HEK293 (cell line): ENCODE measurements at regions not wholly inside any gene's neighbourhood (a gene's known extent, or its start where the extent isn't known, plus 50 kb on each side); places are given as distances from the start of the nearest gene placed in this dataset.
A peak's percentile ranks its signal among the peaks of the same experiment; 100 is the strongest.

Experiments used
- CTCF ChIA-PET: fragments of 350-600 bp; formaldehyde crosslinking; extraction: SDS; loops from one replicate; lab custom pipeline; 2021; ENCODE audit warnings: antibody characterized with exemption; lab: Yijun Ruan, JAX
- POLR2A ChIA-PET: fragments of 300-600 bp; formaldehyde crosslinking; extraction: SDS; loops from one replicate; lab custom pipeline; 2020; ENCODE audit warnings: antibody characterized with exemption, inconsistent platforms; lab: Yijun Ruan, JAX
- H3K27ac ChIP-seq: fragments of 200-500 bp; sonication (Bioruptor generic); 2 replicates; pipeline ENCODE4 v1.5.1; 2014; ENCODE audit warnings: low read depth, low read length, control low read depth, inconsistent platforms; ENCODE audit errors: extremely low read depth
- H3K36me3 ChIP-seq, 2 experiments: fragments of 200-500 bp in 1 of 2; sonication (Bioruptor generic) in 1 of 2; 1 replicate in 1 of 2; 2 replicates in 1 of 2; pipeline ENCODE4 v1.5.1; 2014 to 2017; ENCODE audit warnings: inconsistent platforms in 2 of 2, low read length in 2 of 2; ENCODE audit not compliant: control insufficient read depth in 2 of 2, insufficient read depth in 1 of 2
- H3K4me1 ChIP-seq: fragments of 200-500 bp; sonication (Bioruptor generic); 2 replicates; pipeline ENCODE4 v1.5.1; 2014; ENCODE audit warnings: mild to moderate bottlenecking, low read length, inconsistent platforms; ENCODE audit not compliant: control insufficient read depth, insufficient read depth
- H3K4me3 ChIP-seq: 2 replicates; pipeline ENCODE4 v1.5.1; 2011; ENCODE audit warnings: low read depth, mild to moderate bottlenecking, control low read depth, low read length, moderate library complexity
- H3K9me3 ChIP-seq: fragments of 200-500 bp; sonication (Bioruptor generic); 2 replicates; pipeline ENCODE4 v1.5.1; 2014; ENCODE audit warnings: low read depth, low read length, inconsistent platforms; ENCODE audit not compliant: control insufficient read depth, insufficient read depth
- BCL11A ChIP-seq: fragments of 450-650 bp; formaldehyde crosslinking; IDR thresholded peaks from 2 replicates; pipeline ENCODE4 v1.5.1; 2016; ENCODE audit warnings: low read depth, missing biosample characterization, missing genetic modification characterization
- GFI1B ChIP-seq: fragments of 450-650 bp; formaldehyde crosslinking; IDR thresholded peaks from 2 replicates; pipeline ENCODE4 v1.5.1; 2016; ENCODE audit warnings: missing biosample characterization, missing genetic modification characterization
- GLI2 ChIP-seq: fragments of 450-650 bp; formaldehyde crosslinking; IDR thresholded peaks from 2 replicates; pipeline ENCODE4; 2017; ENCODE audit warnings: missing biosample characterization, missing genetic modification characterization, low read depth, borderline replicate concordance
- GLIS1 ChIP-seq: fragments of 450-650 bp; formaldehyde crosslinking; IDR thresholded peaks from 2 replicates; pipeline ENCODE4 v1.5.1; 2016; ENCODE audit warnings: missing biosample characterization, missing genetic modification characterization
- KLF1 ChIP-seq: fragments of 450-650 bp; formaldehyde crosslinking; IDR thresholded peaks from 2 replicates; pipeline ENCODE4 v1.5.1; 2016; ENCODE audit warnings: missing biosample characterization, missing genetic modification characterization
- KLF10 ChIP-seq: fragments of 450-650 bp; IDR thresholded peaks from 2 replicates; pipeline ENCODE4 v1.5.1; 2018; ENCODE audit warnings: missing biosample characterization, mild to moderate bottlenecking, missing genetic modification characterization
- KLF8 ChIP-seq: fragments of 450-650 bp; formaldehyde crosslinking; IDR thresholded peaks from 2 replicates; pipeline ENCODE4 v1.5.1; 2016; ENCODE audit warnings: missing biosample characterization, missing genetic modification characterization
- KLF9 ChIP-seq: fragments of 450-650 bp; formaldehyde crosslinking; IDR thresholded peaks from 2 replicates; pipeline ENCODE4 v1.5.1; 2016; ENCODE audit warnings: missing biosample characterization, missing genetic modification characterization, low read depth
- MEIS1 ChIP-seq: sonication (generic); formaldehyde crosslinking; IDR thresholded peaks from 2 replicates; pipeline ENCODE4 v1.8.1; 2022; ENCODE audit warnings: missing genetic modification reagents, mild to moderate bottlenecking, borderline replicate concordance
- OSR2 ChIP-seq: fragments of 450-650 bp; formaldehyde crosslinking; IDR thresholded peaks from 2 replicates; pipeline ENCODE4 v1.5.1; 2016; ENCODE audit warnings: missing biosample characterization, missing genetic modification characterization
- PRDM1 ChIP-seq: fragments of 450-650 bp; formaldehyde crosslinking; IDR thresholded peaks from 2 replicates; pipeline ENCODE4; 2016; ENCODE audit warnings: missing biosample characterization, missing genetic modification characterization
- YY1 ChIP-seq: fragments of 450-650 bp; formaldehyde crosslinking; IDR thresholded peaks from 2 replicates; pipeline ENCODE4 v1.5.1; 2018; ENCODE audit warnings: missing biosample characterization, missing genetic modification characterization
- ZBTB21 ChIP-seq: fragments of 450-650 bp; formaldehyde crosslinking; IDR thresholded peaks from 2 replicates; pipeline ENCODE4 v1.5.1; 2017; ENCODE audit warnings: missing biosample characterization, missing genetic modification characterization
- ZBTB48 ChIP-seq: fragments of 450-650 bp; formaldehyde crosslinking; IDR thresholded peaks from 2 replicates; pipeline ENCODE4 v1.5.1; 2016; ENCODE audit warnings: missing biosample characterization, missing genetic modification characterization
- ZNF155 ChIP-seq: fragments of 450-650 bp; formaldehyde crosslinking; IDR thresholded peaks from 2 replicates; pipeline ENCODE4 v1.5.1; 2016; ENCODE audit warnings: missing biosample characterization, missing genetic modification characterization
- ZNF174 ChIP-seq: fragments of 450-650 bp; formaldehyde crosslinking; IDR thresholded peaks from 2 replicates; pipeline ENCODE4 v1.5.0; 2017; ENCODE audit warnings: missing biosample characterization, mild to moderate bottlenecking, missing genetic modification characterization
- ZNF202 ChIP-seq: fragments of 450-650 bp; formaldehyde crosslinking; IDR thresholded peaks from 2 replicates; pipeline ENCODE4 v1.5.1; 2016; ENCODE audit warnings: missing biosample characterization, missing genetic modification characterization, borderline replicate concordance
- ZNF324 ChIP-seq: fragments of 450-650 bp; formaldehyde crosslinking; IDR thresholded peaks from 2 replicates; pipeline ENCODE4 v1.5.1; 2016; ENCODE audit warnings: missing biosample characterization, missing genetic modification characterization
- ZNF404 ChIP-seq: fragments of 450-650 bp; formaldehyde crosslinking; IDR thresholded peaks from 2 replicates; pipeline ENCODE4 v1.5.1; 2017; ENCODE audit warnings: missing biosample characterization, missing genetic modification characterization
- ZNF596 ChIP-seq: fragments of 450-650 bp; IDR thresholded peaks from 2 replicates; pipeline ENCODE4 v1.5.0; 2018; ENCODE audit warnings: missing biosample characterization, mild to moderate bottlenecking, missing genetic modification characterization, moderate library complexity
- ZNF629 ChIP-seq: fragments of 450-650 bp; formaldehyde crosslinking; IDR thresholded peaks from 2 replicates; pipeline ENCODE4 v1.5.1; 2017; ENCODE audit warnings: missing biosample characterization, missing genetic modification characterization
- ZNF777 ChIP-seq: fragments of 450-650 bp; formaldehyde crosslinking; IDR thresholded peaks from 2 replicates; pipeline ENCODE4 v1.5.1; 2017; ENCODE audit warnings: missing biosample characterization, missing genetic modification characterization, borderline replicate concordance
- ZNF843 ChIP-seq: fragments of 450-650 bp; formaldehyde crosslinking; IDR thresholded peaks from 2 replicates; pipeline ENCODE4 v1.5.1; 2016; ENCODE audit warnings: missing biosample characterization, missing genetic modification characterization
- TF ChIP-seq, protein P1 (sequence below): fragments of 450-650 bp; formaldehyde crosslinking; IDR thresholded peaks from 2 replicates; pipeline ENCODE4 v1.5.1; 2017; ENCODE audit warnings: missing biosample characterization, missing genetic modification characterization
- TF ChIP-seq, protein P2 (sequence below): fragments of 450-650 bp; formaldehyde crosslinking; IDR thresholded peaks from 2 replicates; pipeline ENCODE4 v1.5.1; 2017; ENCODE audit warnings: missing biosample characterization, missing genetic modification characterization
- TF ChIP-seq, protein P3 (sequence below): fragments of 450-650 bp; formaldehyde crosslinking; IDR thresholded peaks from 2 replicates; pipeline ENCODE4 v1.5.1; 2016; ENCODE audit warnings: missing biosample characterization, missing genetic modification characterization
- TF ChIP-seq, protein P4 (sequence below): fragments of 450-650 bp; formaldehyde crosslinking; IDR thresholded peaks from 2 replicates; pipeline ENCODE4 v1.5.1; 2016; ENCODE audit warnings: missing biosample characterization, missing genetic modification characterization
- TF ChIP-seq, protein P5 (sequence below): fragments of 450-650 bp; formaldehyde crosslinking; IDR thresholded peaks from 2 replicates; pipeline ENCODE4 v1.5.1; 2016; ENCODE audit warnings: missing biosample characterization, missing genetic modification characterization

DNA sequence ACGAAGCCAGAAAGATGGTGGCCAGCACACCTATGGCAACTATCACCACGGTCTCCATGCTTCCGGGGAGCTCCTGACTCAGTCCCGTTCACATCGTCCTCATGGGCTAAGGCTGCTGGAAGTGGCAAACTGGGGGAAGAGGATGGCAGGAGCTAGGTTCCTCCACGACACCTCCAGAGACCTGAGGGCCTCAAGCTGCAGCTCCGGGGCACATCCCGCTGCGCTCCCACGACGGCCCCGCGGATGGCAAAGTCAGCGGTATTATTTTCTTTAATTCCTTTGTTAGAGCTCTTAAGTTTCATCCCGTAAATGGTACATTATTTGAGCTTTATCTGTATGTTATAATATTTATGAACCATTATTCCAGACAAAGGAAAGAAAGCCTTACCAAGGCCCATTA is 190.5 kb downstream of the DACT1 start (continued):
- TF ChIP-seq, protein P1, sequence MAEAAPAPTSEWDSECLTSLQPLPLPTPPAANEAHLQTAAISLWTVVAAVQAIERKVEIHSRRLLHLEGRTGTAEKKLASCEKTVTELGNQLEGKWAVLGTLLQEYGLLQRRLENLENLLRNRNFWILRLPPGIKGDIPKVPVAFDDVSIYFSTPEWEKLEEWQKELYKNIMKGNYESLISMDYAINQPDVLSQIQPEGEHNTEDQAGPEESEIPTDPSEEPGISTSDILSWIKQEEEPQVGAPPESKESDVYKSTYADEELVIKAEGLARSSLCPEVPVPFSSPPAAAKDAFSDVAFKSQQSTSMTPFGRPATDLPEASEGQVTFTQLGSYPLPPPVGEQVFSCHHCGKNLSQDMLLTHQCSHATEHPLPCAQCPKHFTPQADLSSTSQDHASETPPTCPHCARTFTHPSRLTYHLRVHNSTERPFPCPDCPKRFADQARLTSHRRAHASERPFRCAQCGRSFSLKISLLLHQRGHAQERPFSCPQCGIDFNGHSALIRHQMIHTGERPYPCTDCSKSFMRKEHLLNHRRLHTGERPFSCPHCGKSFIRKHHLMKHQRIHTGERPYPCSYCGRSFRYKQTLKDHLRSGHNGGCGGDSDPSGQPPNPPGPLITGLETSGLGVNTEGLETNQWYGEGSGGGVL (tag by site-specific recombination), result no peak
- TF ChIP-seq MEIS1 (CRISPR knock-in tag), result no peak
- TF ChIP-seq, all 188 proteins: peak for 0

DNA sequence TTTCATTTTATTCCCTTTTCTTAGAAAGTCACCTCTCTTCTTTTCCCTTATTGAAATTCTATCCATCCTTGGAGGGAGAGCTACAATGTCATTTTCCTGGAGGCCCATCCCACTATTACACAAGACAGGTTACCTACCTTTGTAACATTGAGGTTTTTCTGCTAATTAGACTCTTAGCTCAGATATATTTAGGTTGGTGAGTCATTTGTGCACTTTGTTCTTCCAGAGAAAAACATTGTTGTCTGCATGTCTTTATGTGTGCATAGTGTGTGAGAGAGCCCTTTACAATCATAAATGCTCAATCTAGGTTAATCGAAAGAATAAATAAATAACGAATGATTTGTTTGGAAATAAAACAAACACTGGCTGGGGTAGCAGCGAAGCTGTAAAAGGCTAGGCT is 191.8 kb downstream of the DACT1 start:
- CTCF ChIA-PET, result interaction anchor here (0.7 to 2.2 kb wide), 5 partner anchors 14 to 1341 kb away, joined by 3 to 10 read pairs (median 3); no protein-coding TSS in a partner anchor
- peak overlapping the region; percentile 71 for H3K27ac ChIP-seq
- no peak overlapping the region for H3K4me3 ChIP-seq
- H3K9me3 ChIP-seq, result no peaks in the 10 kb centered on the region
- POLR2A ChIA-PET, result interaction anchor here (1.2 to 1.6 kb wide), 2 partner anchors 24 to 56 kb away, joined by 7 to 9 read pairs; no protein-coding TSS in a partner anchor
- no peaks in the 10 kb centered on the region for H3K36me3 ChIP-seq
- peaks cover 17% of the 10 kb centered on the region for H3K4me1 ChIP-seq
- TF ChIP-seq GFI1B (tag by site-specific recombination) (peak; percentile 95), ZNF174 (tag by site-specific recombination) (no peak), KLF1 (tag by site-specific recombination) (no peak), ZBTB21 (tag by site-specific recombination) (no peak), GLI2 (tag by site-specific recombination) (0 out of 2 replicates have a peak, but pooled peaks have one; percentile 55), ZNF629 (tag by site-specific recombination) (peak; percentile 53; the same call in 1 of the 2 replicates), PRDM1 (tag by site-specific recombination) (peak; percentile 80), KLF8 (peak; percentile 69), ZNF155 (tag by site-specific recombination) (no peak), BCL11A (tag by site-specific recombination) (peak; percentile 68; the same call in 1 of the 2 replicates), ZNF202 (no peak), KLF9 (peak; percentile 31; the same call in 1 of the 2 replicates), KLF10 (peak; percentile 26; the same call in 1 of the 2 replicates), OSR2 (tag by site-specific recombination) (peak; percentile 75), ZNF404 (no peak), ZNF596 (tag by site-specific recombination) (0 out of 2 replicates have a peak, but pooled peaks have one; percentile 20), GLIS1 (peak; percentile 58), ZNF324 (tag by site-specific recombination) (peak; percentile 29; the same call in 1 of the 2 replicates), ZBTB48 (tag by site-specific recombination) (no peak), ZNF777 (tag by site-specific recombination) (no peak), ZNF843 (tag by site-specific recombination) (peak; percentile 91), YY1 (no peak)
- TF ChIP-seq, protein P2, sequence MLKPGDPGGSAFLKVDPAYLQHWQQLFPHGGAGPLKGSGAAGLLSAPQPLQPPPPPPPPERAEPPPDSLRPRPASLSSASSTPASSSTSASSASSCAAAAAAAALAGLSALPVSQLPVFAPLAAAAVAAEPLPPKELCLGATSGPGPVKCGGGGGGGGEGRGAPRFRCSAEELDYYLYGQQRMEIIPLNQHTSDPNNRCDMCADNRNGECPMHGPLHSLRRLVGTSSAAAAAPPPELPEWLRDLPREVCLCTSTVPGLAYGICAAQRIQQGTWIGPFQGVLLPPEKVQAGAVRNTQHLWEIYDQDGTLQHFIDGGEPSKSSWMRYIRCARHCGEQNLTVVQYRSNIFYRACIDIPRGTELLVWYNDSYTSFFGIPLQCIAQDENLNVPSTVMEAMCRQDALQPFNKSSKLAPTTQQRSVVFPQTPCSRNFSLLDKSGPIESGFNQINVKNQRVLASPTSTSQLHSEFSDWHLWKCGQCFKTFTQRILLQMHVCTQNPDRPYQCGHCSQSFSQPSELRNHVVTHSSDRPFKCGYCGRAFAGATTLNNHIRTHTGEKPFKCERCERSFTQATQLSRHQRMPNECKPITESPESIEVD (tag by site-specific recombination), result peak; percentile 97
- TF ChIP-seq, protein P3, sequence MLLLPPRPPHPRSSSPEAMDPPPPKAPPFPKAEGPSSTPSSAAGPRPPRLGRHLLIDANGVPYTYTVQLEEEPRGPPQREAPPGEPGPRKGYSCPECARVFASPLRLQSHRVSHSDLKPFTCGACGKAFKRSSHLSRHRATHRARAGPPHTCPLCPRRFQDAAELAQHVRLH, result peak; percentile 35; the same call in 1 of the 2 replicates
- TF ChIP-seq, protein P1 (tag by site-specific recombination), result peak; percentile 17; the same call in 1 of the 2 replicates
- TF ChIP-seq, protein P4, sequence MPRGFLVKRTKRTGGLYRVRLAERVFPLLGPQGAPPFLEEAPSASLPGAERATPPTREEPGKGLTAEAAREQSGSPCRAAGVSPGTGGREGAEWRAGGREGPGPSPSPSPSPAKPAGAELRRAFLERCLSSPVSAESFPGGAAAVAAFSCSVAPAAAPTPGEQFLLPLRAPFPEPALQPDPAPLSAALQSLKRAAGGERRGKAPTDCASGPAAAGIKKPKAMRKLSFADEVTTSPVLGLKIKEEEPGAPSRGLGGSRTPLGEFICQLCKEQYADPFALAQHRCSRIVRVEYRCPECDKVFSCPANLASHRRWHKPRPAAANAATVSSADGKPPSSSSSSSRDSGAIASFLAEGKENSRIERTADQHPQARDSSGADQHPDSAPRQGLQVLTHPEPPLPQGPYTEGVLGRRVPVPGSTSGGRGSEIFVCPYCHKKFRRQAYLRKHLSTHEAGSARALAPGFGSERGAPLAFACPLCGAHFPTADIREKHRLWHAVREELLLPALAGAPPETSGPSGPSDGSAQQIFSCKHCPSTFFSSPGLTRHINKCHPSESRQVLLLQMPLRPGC (tag by site-specific recombination), result peak; percentile 63; the same call in 1 of the 2 replicates
- TF ChIP-seq, protein P5, sequence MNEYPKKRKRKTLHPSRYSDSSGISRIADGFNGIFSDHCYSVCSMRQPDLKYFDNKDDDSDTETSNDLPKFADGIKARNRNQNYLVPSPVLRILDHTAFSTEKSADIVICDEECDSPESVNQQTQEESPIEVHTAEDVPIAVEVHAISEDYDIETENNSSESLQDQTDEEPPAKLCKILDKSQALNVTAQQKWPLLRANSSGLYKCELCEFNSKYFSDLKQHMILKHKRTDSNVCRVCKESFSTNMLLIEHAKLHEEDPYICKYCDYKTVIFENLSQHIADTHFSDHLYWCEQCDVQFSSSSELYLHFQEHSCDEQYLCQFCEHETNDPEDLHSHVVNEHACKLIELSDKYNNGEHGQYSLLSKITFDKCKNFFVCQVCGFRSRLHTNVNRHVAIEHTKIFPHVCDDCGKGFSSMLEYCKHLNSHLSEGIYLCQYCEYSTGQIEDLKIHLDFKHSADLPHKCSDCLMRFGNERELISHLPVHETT (tag by site-specific recombination), result 0 out of 2 replicates have a peak, but pooled peaks have one; percentile 58
